Gastrocnemius medialis (tissue), 4 donors: ENCODE measurements at regions not wholly inside any gene's neighbourhood (a gene's known extent, or its start where the extent isn't known, plus 50 kb on each side); places are given as distances from the start of the nearest gene placed in this dataset.

Source experiments
- ATAC-seq, 2 donors: fragments of 150-250 bp; one replicate each; pipeline ENCODE4 v1.9.1; 2016
- DNase-seq, 2 donors: peaks; one replicate each; pipeline ENCODE4 v3.0.0-alpha.2; 2019
- H3K27ac ChIP-seq, 4 donors: fragments of 200-600 bp; sonication (generic); 1 replicate in 1 of 4; 2 replicates in 3 of 4; pipeline ENCODE4 v1.5.1; 2016 to 2018; ENCODE audit warnings: mild to moderate bottlenecking in 2 of 4, moderate library complexity in 1 of 4
- H3K27me3 ChIP-seq, 3 donors: fragments of 200-600 bp; sonication (generic) in 2 of 3; 1 replicate in 1 of 3; 2 replicates in 2 of 3; pipeline versions ENCODE4 v1.5.1 to v1.6.0; 2016 to 2019; ENCODE audit warnings: mild to moderate bottlenecking in 1 of 3, moderate library complexity in 1 of 3
- H3K36me3 ChIP-seq, 2 donors: fragments of 200-600 bp; sonication (generic) in 1 of 2; one replicate each; pipeline ENCODE4 v1.5.1; 2017 to 2018
- H3K4me1 ChIP-seq, 2 donors: fragments of 200-600 bp; sonication (generic) in 1 of 2; one replicate each; pipeline ENCODE4 v1.5.1; 2016 to 2017; ENCODE audit warnings: mild to moderate bottlenecking in 2 of 2
- H3K4me3 ChIP-seq, 4 donors: fragments of 200-600 bp; sonication (generic) in 3 of 4; 1 replicate in 1 of 4; 2 replicates in 3 of 4; pipeline ENCODE4 v1.5.1; 2016 to 2019; ENCODE audit warnings: mild to moderate bottlenecking in 2 of 4
- H3K9me3 ChIP-seq, 3 donors: fragments of 200-600 bp; sonication (generic) in 2 of 3; 1 replicate in 1 of 3; 2 replicates in 2 of 3; pipeline ENCODE4 v1.5.1; 2016 to 2019
- POLR2A ChIP-seq, 2 donors: fragments of 450-650 bp; IDR thresholded peaks; one replicate each; pipeline ENCODE4 v1.6.1; 2017; ENCODE audit warnings: antibody characterized with exemption in 2 of 2, mild to moderate bottlenecking in 2 of 2, moderate library complexity in 2 of 2
- in situ Hi-C, 4 donors: fragments of 200-750 bp; cut with MboI; loops; one replicate each; pipeline versions ENCODE4 v1.15.0 to v1.8.0; 2017; ENCODE audit warnings: low sequenced_read_pairs in 4 of 4
- intact Hi-C: fragments of 100-400 bp; cut with DNase I; formaldehyde crosslinking; loops from one replicate; pipeline ENCODE4 v1.15.1; 2023; ENCODE audit warnings: low total_unique reads
- TF ChIP-seq, protein P1 (sequence below), 5 experiments: fragments of 450-650 bp in 3 of 5; fragments of 200-600 bp in 2 of 5; sonication (generic) in 2 of 5; IDR thresholded peaks in 4 of 5; conservative IDR thresholded peaks in 1 of 5; 1 replicate in 4 of 5; 2 replicates in 1 of 5; pipeline ENCODE4 v1.5.1; 2016 to 2019; ENCODE audit warnings: antibody characterized with exemption in 5 of 5, mild to moderate bottlenecking in 3 of 5, moderate library complexity in 3 of 5

DNA sequence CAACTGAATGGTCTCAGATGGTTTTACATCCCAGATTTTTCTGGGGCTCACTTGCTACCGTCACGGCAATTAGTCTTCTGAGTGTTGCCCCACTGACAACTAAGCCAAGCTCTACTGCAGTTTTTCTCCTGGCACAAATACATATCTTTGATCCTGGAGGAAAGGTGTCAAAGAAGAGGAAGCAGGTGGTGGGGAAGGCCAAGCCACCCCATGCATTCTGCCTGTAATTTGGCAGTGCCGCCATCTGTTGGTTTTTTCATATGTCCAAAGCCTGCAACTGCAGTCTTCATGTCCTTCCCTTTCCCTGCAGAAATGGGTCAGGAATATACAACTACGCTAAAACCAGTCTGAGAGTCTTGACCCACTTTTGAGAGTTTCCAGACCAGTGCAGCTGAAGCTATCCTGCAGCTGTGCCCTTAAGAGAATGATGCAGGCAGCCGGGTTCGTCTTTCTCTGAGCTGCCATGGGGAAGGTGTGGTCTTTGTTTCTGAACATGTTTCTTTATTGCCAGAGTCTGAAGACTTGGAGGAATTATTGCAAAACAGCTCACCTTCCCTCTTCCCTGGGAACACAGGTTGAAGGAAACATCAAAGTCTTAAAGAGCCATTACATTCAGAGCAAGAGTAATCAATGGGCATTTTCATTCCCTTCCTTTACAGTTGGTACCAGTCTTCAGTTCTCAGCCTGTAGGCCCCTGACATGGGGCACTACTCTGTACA, 71.8 kb upstream of the ATL2 start:
- in situ Hi-C loops, result no loop called here
- intact Hi-C loops, result loop anchor here (5.0 kb wide), 1 partner anchor 132 kb away; no protein-coding TSS in a partner anchor
- no peak for TF ChIP-seq POLR2A (IDR thresholded peaks at IDR 0.05)
- H3K36me3 ChIP-seq, result no peaks in the 10 kb centered on the region
- no peak overlapping the region for H3K4me3 ChIP-seq
- no peaks in the 10 kb centered on the region for H3K9me3 ChIP-seq
- H3K27me3 ChIP-seq, result no peaks in the 10 kb centered on the region
- no peaks in the 10 kb centered on the region for H3K4me1 ChIP-seq
- DNase-seq, result no peak
- H3K27ac ChIP-seq, result no peak overlapping the region
- ATAC-seq, result no peak

DNA sequence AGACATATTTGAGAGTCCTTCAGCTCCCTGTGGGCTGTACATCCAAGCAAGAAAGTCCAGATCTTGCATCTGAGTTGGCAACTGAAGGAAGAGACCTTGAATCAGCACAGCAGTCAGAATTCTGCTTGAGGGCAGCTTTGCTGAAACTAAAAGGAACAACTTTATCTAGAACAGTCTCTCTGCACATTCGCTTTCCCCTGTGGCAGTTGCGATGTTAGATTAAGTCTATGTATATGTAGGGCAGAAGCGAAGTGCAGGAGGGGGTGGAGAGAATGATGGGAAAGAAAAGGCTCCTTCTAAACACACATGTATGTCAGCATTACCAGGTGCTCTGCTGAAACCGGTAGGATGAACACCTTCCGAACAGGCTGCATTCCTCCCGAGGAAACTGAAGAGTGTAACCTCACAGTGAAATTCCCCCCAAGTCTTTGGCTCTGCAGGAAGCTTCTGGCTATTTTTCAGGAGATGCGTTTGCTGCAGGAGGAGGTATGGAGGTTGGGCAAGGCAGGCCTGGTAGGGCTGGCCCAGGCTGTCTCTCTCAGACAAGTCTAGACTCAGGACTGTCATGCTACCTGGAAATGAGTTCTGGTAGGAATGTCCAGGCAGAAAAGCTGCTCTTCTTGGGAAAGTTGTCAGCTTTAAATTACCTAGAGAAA, 70.0 kb upstream of the ATL2 start:
- Histone ChIP-seq H3K36me3 (no peaks in the 10 kb centered on the region), H3K9me3 (no peaks in the 10 kb centered on the region), H3K4me3 (no peak overlapping the region), H3K27ac (no peak overlapping the region), H3K4me1 (peaks cover 14 to 15% of the 10 kb centered on the region in 2 donors), H3K27me3 (no peaks in the 10 kb centered on the region)
- ATAC-seq, result no peak
- in situ Hi-C loops (no loop called here), intact Hi-C loops (loop anchor here (5.0 kb wide), 1 partner anchor 130 kb away; no protein-coding TSS in a partner anchor)
- no peak for DNase-seq
- TF ChIP-seq, protein P1, sequence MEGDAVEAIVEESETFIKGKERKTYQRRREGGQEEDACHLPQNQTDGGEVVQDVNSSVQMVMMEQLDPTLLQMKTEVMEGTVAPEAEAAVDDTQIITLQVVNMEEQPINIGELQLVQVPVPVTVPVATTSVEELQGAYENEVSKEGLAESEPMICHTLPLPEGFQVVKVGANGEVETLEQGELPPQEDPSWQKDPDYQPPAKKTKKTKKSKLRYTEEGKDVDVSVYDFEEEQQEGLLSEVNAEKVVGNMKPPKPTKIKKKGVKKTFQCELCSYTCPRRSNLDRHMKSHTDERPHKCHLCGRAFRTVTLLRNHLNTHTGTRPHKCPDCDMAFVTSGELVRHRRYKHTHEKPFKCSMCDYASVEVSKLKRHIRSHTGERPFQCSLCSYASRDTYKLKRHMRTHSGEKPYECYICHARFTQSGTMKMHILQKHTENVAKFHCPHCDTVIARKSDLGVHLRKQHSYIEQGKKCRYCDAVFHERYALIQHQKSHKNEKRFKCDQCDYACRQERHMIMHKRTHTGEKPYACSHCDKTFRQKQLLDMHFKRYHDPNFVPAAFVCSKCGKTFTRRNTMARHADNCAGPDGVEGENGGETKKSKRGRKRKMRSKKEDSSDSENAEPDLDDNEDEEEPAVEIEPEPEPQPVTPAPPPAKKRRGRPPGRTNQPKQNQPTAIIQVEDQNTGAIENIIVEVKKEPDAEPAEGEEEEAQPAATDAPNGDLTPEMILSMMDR (IDR thresholded peaks at IDR 0.05 in 4 of 5, conservative IDR thresholded peaks at IDR 0.05 in 1 of 5), result no peak
- no peak for TF ChIP-seq POLR2A (IDR thresholded peaks at IDR 0.05)

GRCh38 chr2:38446418-38446817, 69.3 kb upstream of the ATL2 start:
- Histone ChIP-seq H3K27ac (no peak overlapping the region), H3K36me3 (no peaks in the 10 kb centered on the region), H3K27me3 (no peaks in the 10 kb centered on the region), H3K4me1 (peaks cover 15 to 17% of the 10 kb centered on the region in 2 donors), H3K9me3 (no peaks in the 10 kb centered on the region), H3K4me3 (no peak overlapping the region)
- TF ChIP-seq, protein P1 (IDR thresholded peaks at IDR 0.05 in 4 of 5, conservative IDR thresholded peaks at IDR 0.05 in 1 of 5), result peak in 1 of 5 experiments; percentile 28
- TF ChIP-seq POLR2A (IDR thresholded peaks at IDR 0.05), result no peak
- intact Hi-C loops (loop anchor here (5.0 kb wide), 1 partner anchor 129 kb away; no protein-coding TSS in a partner anchor), in situ Hi-C loops (no loop called here)
- ATAC-seq, result no peak
- no peak for DNase-seq

- DNase-seq (no peak), ATAC-seq (no peak)
- Histone ChIP-seq H3K36me3 (no peaks in the 10 kb centered on the region), H3K27me3 (no peaks in the 10 kb centered on the region), H3K9me3 (no peaks in the 10 kb centered on the region), H3K27ac (no peak overlapping the region), H3K4me3 (no peak overlapping the region), H3K4me1 (peaks cover 17 to 21% of the 10 kb centered on the region in 2 donors)
- in situ Hi-C loops (no loop called here), intact Hi-C loops (no loop called here)
- TF ChIP-seq, protein P1 (IDR thresholded peaks at IDR 0.05 in 4 of 5, conservative IDR thresholded peaks at IDR 0.05 in 1 of 5), result no peak
Measured at GRCh38 chr2:38444247-38444646, 67.2 kb upstream of the ATL2 start.
